ENCODE measurements at regions not wholly inside any gene's neighbourhood (a gene's known extent, or its start where the extent isn't known, plus 50 kb on each side); places are given as distances from the start of the nearest gene placed in this dataset.

- no peak overlapping the region for H3K9ac ChIP-seq (ENCODE audit: low read length)
- H3K4me3 Mint-ChIP-seq = no peak overlapping the region
- no peak overlapping the region for H3K27ac Mint-ChIP-seq
- H3K4me2 ChIP-seq (replicated peaks; ENCODE audit: low read depth, low read length, poor library complexity, severe bottlenecking) = no peak overlapping the region
- H2AFZ ChIP-seq (ENCODE audit: insufficient read depth, low read depth, low read length, poor library complexity, severe bottlenecking) = no peak overlapping the region
- peaks cover 0 to 13% (median 0%) of the 10 kb centered on the region in 4 experiments for H3K27me3 ChIP-seq (replicated peaks in 1 of 4; ENCODE audit: control extremely low read depth in 1 of 4, control insufficient read depth in 3 of 4, insufficient read depth in 4 of 4, low read length in 3 of 4)
- WGBS (ENCODE audit: insufficient coverage) = 98% methylated on average over 5 of the region's 8 CpGs
- no peaks in the 10 kb centered on the region for H3K79me2 ChIP-seq (ENCODE audit: control insufficient read depth, insufficient read depth, low read length)
- peaks cover 8% of the 10 kb centered on the region for H3K4me1 Mint-ChIP-seq
- H3K4me3 ChIP-seq (ENCODE audit: control extremely low read depth in 1 of 5, extremely low read depth in 1 of 5, insufficient read depth in 1 of 5, low read depth in 2 of 5, low read length in 4 of 5) = no peak overlapping the region
- H3K9me3 ChIP-seq (ENCODE audit: control extremely low read depth in 1 of 3, control insufficient read depth in 2 of 3, insufficient read depth in 1 of 3, low read length in 2 of 3) = no peaks in the 10 kb centered on the region
- no peaks in the 10 kb centered on the region for H4K20me1 ChIP-seq (ENCODE audit: control insufficient read depth, insufficient read depth, low read length, poor library complexity, severe bottlenecking)
- no peak for TF ChIP-seq EZH2 (IDR thresholded peaks at IDR 0.05; ENCODE audit: borderline replicate concordance, insufficient read depth, low read depth, low read length, poor library complexity, severe bottlenecking)
- TF ChIP-seq CTCF (IDR thresholded peaks at IDR 0.05) = no peak
- no peaks in the 10 kb centered on the region for H3K36me3 ChIP-seq (replicated peaks in 1 of 2; ENCODE audit: control extremely low read depth in 1 of 2, control insufficient read depth in 1 of 2, extremely low read depth in 1 of 2, insufficient read depth in 2 of 2, low read length in 1 of 2)
- intact Hi-C loops (cut with micrococcal nuclease) = no loop called here
- H3K27me3 Mint-ChIP-seq = peaks cover 20% of the 10 kb centered on the region
- H3K27ac ChIP-seq (ENCODE audit: low read length in 2 of 2) = no peak overlapping the region
- no peak for ATAC-seq (ENCODE audit: low read depth)
- no peaks in the 10 kb centered on the region for H3K9me3 Mint-ChIP-seq (ENCODE audit: insufficient read depth)
- peaks cover 8 to 13% of the 10 kb centered on the region in 2 donors for H3K4me1 ChIP-seq (ENCODE audit: control insufficient read depth in 2 of 2, insufficient read depth in 2 of 2, low read length in 2 of 2)
- CTCF ChIA-PET = no interaction called here
- POLR2A ChIA-PET = no interaction called here
- DNase-seq = no peak
Measured at GRCh38 chr12:53811606-53812005, 59.8 kb upstream of the CISTR start.

- intact Hi-C loops (cut with micrococcal nuclease) = no loop called here
- H3K9me3 Mint-ChIP-seq (ENCODE audit: insufficient read depth) = no peaks in the 10 kb centered on the region
- 98% methylated on average over 3 of the region's 4 CpGs for WGBS (ENCODE audit: insufficient coverage)
- DNase-seq = no peak
- peaks cover 8% of the 10 kb centered on the region for H3K4me1 Mint-ChIP-seq
- peaks cover 26% of the 10 kb centered on the region for H3K27me3 Mint-ChIP-seq
- TF ChIP-seq EZH2 (IDR thresholded peaks at IDR 0.05; ENCODE audit: borderline replicate concordance, insufficient read depth, low read depth, low read length, poor library complexity, severe bottlenecking) = no peak
- no peak for TF ChIP-seq CTCF (IDR thresholded peaks at IDR 0.05)
- Histone ChIP-seq H4K20me1 (ENCODE audit: control insufficient read depth, insufficient read depth, low read length, poor library complexity, severe bottlenecking) (no peaks in the 10 kb centered on the region), H2AFZ (ENCODE audit: insufficient read depth, low read depth, low read length, poor library complexity, severe bottlenecking) (no peak overlapping the region), H3K9ac (ENCODE audit: low read length) (no peak overlapping the region), H3K9me3 (ENCODE audit: control extremely low read depth in 1 of 3, control insufficient read depth in 2 of 3, insufficient read depth in 1 of 3, low read length in 2 of 3) (no peaks in the 10 kb centered on the region), H3K4me2 (replicated peaks; ENCODE audit: low read depth, low read length, poor library complexity, severe bottlenecking) (no peak overlapping the region), H3K27ac (ENCODE audit: low read length in 2 of 2) (no peak overlapping the region), H3K4me1 (ENCODE audit: control insufficient read depth in 2 of 2, insufficient read depth in 2 of 2, low read length in 2 of 2) (peaks cover 8 to 13% of the 10 kb centered on the region in 2 donors), H3K4me3 (ENCODE audit: control extremely low read depth in 1 of 5, extremely low read depth in 1 of 5, insufficient read depth in 1 of 5, low read depth in 2 of 5, low read length in 4 of 5) (no peak overlapping the region), H3K79me2 (ENCODE audit: control insufficient read depth, insufficient read depth, low read length) (no peaks in the 10 kb centered on the region), H3K36me3 (replicated peaks in 1 of 2; ENCODE audit: control extremely low read depth in 1 of 2, control insufficient read depth in 1 of 2, extremely low read depth in 1 of 2, insufficient read depth in 2 of 2, low read length in 1 of 2) (no peaks in the 10 kb centered on the region), H3K27me3 (replicated peaks in 1 of 4; ENCODE audit: control extremely low read depth in 1 of 4, control insufficient read depth in 3 of 4, insufficient read depth in 4 of 4, low read length in 3 of 4) (peaks cover 0 to 35% (median 10%) of the 10 kb centered on the region in 4 experiments)
- no peak overlapping the region for H3K27ac Mint-ChIP-seq
- H3K4me3 Mint-ChIP-seq = no peak overlapping the region
- POLR2A ChIA-PET = no interaction called here
- no peak for ATAC-seq (ENCODE audit: low read depth)
- CTCF ChIA-PET = interaction anchor here (0.6 kb wide), 1 partner anchor 778 kb away, joined by 7 read pairs; no protein-coding TSS in a partner anchor
Measured at GRCh38 chr12:53816360-53817020, 64.7 kb upstream of the CISTR start.
